GM12872 (cell line): ENCODE measurements at regions not wholly inside any gene's neighbourhood (a gene's known extent, or its start where the extent isn't known, plus 50 kb on each side); places are given as distances from the start of the nearest gene placed in this dataset.

Experiments used
- TF ChIP-seq, protein P1 (sequence below): IDR thresholded peaks from 3 replicates; pipeline ENCODE4 v1.5.1; 2011; ENCODE audit warnings: low read depth, mild to moderate bottlenecking, low read length, moderate library complexity; ENCODE audit not compliant: insufficient read depth

DNA sequence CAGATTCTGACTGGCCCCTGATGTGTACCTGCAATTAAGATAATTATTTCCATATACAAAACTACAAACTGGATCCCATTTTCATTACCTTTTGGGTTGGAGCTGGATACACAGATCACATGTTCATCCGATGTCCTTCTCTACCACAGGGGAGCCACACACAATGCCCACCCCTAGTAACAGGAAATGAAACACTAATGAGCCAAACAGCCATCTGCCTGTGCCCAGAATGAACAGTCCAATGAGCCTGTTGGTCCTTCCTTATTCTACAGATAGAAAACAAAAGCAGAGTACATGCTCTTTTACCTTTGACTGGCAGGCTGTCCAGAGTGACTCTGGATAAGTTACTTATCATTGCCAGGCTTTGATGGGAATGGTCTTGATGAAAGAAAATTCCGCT lies 68.6 kb downstream of the SIPA1L2 start:
- TF ChIP-seq, protein P1, sequence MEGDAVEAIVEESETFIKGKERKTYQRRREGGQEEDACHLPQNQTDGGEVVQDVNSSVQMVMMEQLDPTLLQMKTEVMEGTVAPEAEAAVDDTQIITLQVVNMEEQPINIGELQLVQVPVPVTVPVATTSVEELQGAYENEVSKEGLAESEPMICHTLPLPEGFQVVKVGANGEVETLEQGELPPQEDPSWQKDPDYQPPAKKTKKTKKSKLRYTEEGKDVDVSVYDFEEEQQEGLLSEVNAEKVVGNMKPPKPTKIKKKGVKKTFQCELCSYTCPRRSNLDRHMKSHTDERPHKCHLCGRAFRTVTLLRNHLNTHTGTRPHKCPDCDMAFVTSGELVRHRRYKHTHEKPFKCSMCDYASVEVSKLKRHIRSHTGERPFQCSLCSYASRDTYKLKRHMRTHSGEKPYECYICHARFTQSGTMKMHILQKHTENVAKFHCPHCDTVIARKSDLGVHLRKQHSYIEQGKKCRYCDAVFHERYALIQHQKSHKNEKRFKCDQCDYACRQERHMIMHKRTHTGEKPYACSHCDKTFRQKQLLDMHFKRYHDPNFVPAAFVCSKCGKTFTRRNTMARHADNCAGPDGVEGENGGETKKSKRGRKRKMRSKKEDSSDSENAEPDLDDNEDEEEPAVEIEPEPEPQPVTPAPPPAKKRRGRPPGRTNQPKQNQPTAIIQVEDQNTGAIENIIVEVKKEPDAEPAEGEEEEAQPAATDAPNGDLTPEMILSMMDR, result no peak

DNA sequence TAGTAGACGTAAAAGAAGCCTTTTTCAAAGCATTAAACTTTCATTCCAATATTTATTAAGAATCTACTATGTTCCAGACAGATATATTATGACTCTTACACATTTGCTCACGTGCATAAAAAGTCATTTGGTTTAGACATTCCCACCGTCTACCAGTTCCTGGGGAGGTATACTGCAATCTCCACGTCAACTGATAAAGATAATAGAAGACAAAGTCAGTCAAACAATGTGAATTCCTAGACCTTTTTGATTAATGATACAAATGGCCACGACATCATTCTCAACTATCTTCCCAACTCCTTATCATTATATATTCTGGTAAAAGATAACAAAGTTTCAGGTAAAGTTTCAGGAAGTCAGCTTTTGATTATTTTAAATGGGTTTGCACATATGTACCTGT lies 69.0 kb downstream of the SIPA1L2 start:
- TF ChIP-seq, protein P1, result no peak

DNA sequence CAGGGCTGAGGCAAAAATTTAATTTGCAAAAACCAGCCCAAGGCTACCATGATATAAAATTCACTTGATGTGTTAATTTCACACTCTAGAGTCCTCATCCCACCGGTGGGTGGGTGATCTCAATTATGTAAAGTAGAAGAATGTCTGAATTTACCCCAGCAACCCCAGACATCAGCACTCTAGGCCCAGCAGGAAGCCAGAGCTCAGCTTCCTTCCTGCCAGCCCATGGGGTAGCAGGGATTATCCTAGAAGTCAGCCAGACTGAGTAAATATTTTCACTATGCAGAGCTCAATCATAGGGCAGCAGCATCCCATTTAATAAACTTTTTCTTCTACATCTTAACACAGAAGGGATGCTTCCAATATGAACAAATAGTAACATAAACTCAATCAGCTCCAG lies 71.0 kb downstream of the SIPA1L2 start:
- TF ChIP-seq, protein P1, result no peak

DNA sequence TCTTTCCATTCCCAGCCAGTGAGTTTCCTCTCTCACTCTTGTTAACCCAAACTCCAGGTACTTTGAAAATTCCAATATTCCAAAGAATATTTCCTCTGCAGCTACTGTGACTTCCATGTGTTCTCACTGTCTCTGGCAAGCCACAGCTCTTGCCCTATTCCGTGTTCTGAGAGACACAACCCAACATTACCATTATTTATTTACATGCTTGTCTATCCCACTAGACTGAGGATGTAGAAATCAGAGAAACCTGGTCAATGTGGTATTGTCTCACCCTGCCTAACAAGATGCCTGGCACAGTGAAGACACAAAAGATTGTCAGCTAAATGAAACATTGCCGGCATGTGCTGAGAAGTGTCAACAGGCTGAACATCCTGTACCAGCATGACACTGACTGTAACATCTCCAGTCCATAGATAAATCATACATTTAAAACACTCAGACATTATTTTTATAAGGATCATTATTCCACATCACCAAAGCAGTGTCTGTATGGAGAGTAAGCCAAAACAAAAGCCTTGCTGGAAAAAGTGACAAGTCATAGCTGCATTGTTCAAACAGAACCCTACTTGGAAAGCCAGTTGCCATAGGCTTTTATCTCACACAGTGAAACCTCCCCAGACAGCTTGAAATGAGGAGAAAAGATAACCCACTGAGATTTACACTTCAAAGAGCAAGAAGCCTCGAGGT lies 72.3 kb downstream of the SIPA1L2 start:
- TF ChIP-seq, protein P1, result no peak

DNA sequence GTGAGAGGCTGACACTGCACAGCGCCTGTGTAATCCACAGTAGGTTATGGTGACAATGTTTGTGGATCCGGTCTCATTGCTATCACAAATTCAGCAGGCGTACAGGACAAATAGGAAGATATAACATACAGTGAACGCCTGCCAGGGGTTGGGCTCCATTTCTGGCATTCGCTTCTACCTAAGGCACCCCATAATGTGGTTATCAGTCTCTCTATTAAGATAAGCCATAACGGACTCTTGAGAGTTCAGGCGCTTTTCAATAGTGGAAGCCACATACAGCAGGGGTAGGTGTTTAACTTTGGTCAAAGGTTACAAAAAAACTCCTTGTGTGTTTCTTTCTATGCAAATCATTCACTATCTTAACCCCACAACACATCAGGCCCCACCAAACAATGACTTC lies 72.8 kb downstream of the SIPA1L2 start:
- TF ChIP-seq, protein P1, result no peak

DNA sequence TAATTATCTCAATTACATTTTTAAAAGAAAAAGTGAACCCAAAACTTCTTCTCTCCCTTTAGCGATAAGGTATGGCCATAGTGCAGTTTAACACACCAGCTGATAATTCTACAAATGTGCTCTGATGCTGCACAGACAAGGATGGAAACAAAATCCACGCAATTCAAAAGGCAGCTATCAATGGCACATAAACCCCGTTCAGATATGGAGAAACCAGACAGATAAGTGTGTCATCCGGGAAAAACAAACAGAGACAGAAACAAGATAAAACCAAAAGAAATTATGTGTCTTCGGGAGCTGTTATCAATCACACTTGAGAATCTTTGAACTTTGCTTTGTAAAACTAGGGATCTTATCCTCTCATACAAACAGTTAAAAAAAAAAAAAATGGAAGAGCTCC lies 73.6 kb downstream of the SIPA1L2 start:
- TF ChIP-seq, protein P1, result no peak

DNA sequence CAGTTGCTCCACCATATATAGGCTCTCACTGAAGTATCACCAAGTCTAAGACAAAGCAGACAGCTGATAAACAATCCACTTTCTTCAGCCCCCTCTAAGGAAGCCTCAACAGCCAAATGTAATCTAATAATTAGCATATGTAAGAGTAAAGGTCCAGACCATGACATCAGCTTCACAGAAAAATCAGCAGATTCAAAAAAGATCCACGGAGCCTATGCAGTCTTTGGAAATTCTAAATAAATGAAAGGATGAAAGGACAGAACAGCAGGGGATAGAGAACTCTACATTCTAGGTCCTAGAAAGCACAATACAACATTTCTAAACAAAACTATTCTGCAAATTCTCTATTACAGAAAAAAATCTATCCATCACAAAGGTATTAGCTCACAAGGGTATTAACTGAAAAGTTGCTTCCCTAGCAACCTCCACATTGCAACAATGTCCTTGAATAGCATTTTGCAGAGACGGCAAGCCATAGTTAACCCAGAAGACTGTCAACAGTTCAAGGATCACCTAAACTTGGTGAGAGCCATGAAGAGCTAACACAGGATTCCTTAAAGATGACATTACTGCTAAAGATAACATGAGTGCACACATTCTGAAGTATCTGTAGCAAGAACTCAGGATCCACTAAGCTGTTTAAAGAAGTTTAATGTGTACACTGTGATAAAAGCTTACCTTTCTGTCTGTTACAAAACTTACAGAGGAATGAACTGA lies 74.3 kb downstream of the SIPA1L2 start:
- TF ChIP-seq, protein P1, result no peak
